AG09319 (cell line): ENCODE measurements at regions not wholly inside any gene's neighbourhood (a gene's known extent, or its start where the extent isn't known, plus 50 kb on each side); places are given as distances from the start of the nearest gene placed in this dataset.

Source experiments
- DNase-seq: peaks from one replicate; pipeline ENCODE4 v3.0.0-alpha.2; 2010; ENCODE audit warnings: low read depth; ENCODE audit errors: extremely low read depth
- TF ChIP-seq, protein P1 (sequence below): IDR thresholded peaks from 2 replicates; pipeline ENCODE4 v1.5.1; 2011; ENCODE audit warnings: low read depth, mild to moderate bottlenecking, inconsistent platforms, low read length, moderate library complexity

DNA sequence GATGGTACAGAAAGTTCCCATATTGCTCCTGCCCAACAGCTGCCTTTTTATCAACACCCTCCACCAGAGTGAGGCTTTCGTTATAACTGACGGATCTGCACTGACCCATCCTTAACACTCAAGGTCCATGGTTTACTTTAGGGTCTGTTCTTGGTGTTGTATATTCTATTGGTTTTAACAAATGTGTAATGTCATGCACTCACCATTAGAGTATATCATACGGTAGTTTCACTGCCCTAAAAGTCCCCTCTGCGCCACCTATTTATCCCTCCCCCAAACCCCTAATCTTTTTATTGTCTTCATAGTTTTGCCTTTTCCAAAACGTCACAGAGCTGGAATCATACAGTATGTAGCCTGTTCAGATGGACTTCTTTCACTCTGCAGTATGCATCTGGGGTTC lies 102.8 kb upstream of the TNS3 start:
- no peak for DNase-seq
- TF ChIP-seq, protein P1, sequence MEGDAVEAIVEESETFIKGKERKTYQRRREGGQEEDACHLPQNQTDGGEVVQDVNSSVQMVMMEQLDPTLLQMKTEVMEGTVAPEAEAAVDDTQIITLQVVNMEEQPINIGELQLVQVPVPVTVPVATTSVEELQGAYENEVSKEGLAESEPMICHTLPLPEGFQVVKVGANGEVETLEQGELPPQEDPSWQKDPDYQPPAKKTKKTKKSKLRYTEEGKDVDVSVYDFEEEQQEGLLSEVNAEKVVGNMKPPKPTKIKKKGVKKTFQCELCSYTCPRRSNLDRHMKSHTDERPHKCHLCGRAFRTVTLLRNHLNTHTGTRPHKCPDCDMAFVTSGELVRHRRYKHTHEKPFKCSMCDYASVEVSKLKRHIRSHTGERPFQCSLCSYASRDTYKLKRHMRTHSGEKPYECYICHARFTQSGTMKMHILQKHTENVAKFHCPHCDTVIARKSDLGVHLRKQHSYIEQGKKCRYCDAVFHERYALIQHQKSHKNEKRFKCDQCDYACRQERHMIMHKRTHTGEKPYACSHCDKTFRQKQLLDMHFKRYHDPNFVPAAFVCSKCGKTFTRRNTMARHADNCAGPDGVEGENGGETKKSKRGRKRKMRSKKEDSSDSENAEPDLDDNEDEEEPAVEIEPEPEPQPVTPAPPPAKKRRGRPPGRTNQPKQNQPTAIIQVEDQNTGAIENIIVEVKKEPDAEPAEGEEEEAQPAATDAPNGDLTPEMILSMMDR: no peak

DNA sequence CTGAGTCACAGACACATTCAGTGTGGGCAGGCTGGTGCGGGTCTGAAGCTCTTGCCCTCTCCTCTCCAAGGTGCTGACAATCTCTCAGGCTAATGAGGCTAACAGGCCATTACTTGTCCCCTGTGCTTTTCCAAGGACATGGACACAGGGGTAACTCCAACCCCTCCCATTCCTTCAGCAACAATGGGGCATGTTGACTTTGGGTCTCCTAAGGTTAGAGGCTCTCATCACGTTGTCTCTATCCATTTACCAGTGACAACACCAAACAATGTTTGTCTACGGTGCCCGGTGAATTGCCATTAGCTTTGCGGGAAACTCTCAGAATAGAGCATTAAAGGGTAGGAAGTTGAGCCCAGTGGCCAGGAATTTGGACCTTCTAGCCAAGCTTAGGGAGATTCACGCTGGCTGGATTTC lies 101.6 kb upstream of the TNS3 start:
- TF ChIP-seq, protein P1: no peak

DNA sequence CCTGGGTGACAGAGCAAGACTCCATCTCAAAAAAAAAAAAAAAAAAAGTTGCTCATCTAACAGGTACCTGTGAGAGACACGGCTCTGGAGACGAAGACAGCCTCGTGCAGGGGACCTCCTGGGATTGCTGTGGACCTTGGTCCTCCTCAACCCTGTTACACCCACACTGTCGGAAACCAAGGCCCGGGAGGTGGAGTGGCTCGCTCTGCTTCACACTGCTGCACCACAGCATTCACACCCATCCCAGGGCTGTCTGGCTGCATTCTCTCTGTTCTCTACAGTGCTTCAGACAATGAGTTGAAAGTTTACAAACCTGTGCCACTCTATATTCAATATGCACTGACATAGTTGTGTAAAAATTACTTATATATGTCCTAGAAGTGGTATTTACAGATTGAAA lies 101.0 kb upstream of the TNS3 start:
- no peak for DNase-seq
- TF ChIP-seq, protein P1: no peak

More for the DNA sequence above, 101.6 kb upstream of the TNS3 start:
- DNase-seq: no peak

- no peak for DNase-seq
- TF ChIP-seq, protein P1: no peak
These were observed 99.4 kb upstream of the TNS3 start for GRCh38 chr7:47681249-47681810.

- no peak for DNase-seq
- TF ChIP-seq, protein P1: no peak
These were observed 96.9 kb upstream of the TNS3 start for GRCh38 chr7:47678641-47679380.

DNA sequence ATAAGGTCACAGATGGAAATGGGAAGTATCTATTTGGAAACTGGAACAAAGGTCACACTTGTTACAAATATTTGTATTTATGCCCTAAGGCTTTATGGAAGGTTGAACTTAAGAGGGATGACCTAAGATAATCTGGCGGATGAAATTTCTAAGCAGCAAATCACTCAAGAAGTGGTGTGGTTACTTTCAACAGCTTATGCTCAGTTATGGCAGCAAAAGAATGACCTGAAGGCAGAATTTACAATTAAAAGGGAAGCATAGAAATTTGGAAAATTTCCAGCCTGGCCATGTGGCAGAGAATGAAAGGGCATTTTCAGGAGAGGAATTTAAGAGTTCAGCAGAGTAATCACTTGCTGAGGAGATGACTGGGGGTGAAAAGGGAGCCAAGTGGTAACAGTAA lies 95.8 kb upstream of the TNS3 start:
- peak; percentile 80 for DNase-seq
- TF ChIP-seq, protein P1: no peak

DNA sequence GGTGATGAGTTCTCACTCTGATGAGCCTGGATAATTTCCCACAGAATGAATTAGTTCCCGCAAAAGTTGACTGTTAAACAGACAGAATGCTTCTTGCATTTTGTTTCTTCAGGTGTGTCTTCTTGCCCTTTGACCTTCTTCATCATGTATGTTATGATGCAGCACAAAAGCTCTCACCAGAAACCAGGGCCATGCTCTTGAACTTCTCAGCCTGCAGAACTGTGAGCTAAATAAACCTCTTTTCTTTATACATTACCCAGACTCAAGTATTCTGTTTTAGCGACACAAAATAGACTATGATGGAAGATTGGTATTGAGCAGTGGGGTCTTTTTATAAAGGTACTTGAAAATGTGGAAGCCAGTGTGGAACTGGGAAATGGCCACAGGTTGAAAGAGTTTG lies 95.2 kb upstream of the TNS3 start:
- TF ChIP-seq, protein P1: no peak
- DNase-seq: no peak
